Keratinocyte (primary cell): ENCODE measurements at regions not wholly inside any gene's neighbourhood (a gene's known extent, or its start where the extent isn't known, plus 50 kb on each side); places are given as distances from the start of the nearest gene placed in this dataset.

Experiments
- DNase-seq: peaks from one replicate; pipeline ENCODE4 v3.0.0-alpha.2; 2011; ENCODE audit warnings: low read depth, missing footprints, low spot score
- FAIRE-seq: peaks from 2 replicates; lab custom pipeline; 2011; peaks lifted over from hg19 to GRCh38; lab: Jason Lieb, UNC
- H2AFZ ChIP-seq: 2 replicates; pipeline ENCODE4 v1.6.0; 2012; ENCODE audit warnings: low read length, control low read depth, inconsistent platforms; ENCODE audit not compliant: control insufficient read depth
- H3K27ac ChIP-seq: 2 replicates; pipeline ENCODE4 v1.5.1; 2011; ENCODE audit warnings: low read length; ENCODE audit not compliant: control insufficient read depth, insufficient read depth
- H3K27me3 ChIP-seq: 3 replicates; pipeline ENCODE4 v1.6.0; 2011; ENCODE audit warnings: low read length; ENCODE audit not compliant: control insufficient read depth, insufficient read depth; ENCODE audit errors: extremely low read depth
- H3K36me3 ChIP-seq, 2 experiments: 2 replicates in 1 of 2; 3 replicates in 1 of 2; pipeline ENCODE4 v1.5.1; 2011; ENCODE audit warnings: low read length in 2 of 2, mild to moderate bottlenecking in 1 of 2; ENCODE audit not compliant: control insufficient read depth in 2 of 2, insufficient read depth in 2 of 2; ENCODE audit errors: extremely low read depth in 1 of 2
- H3K4me1 ChIP-seq: 3 replicates; pipeline ENCODE4 v1.5.1; 2011; ENCODE audit warnings: low read length; ENCODE audit not compliant: control insufficient read depth, insufficient read depth; ENCODE audit errors: extremely low read depth
- H3K4me2 ChIP-seq: 3 replicates; pipeline ENCODE4 v1.6.0; 2011; ENCODE audit warnings: low read depth, low read length; ENCODE audit not compliant: control insufficient read depth, insufficient read depth; ENCODE audit errors: extremely low read depth
- H3K4me3 ChIP-seq, 3 experiments: fragments of 200-600 bp in 1 of 3; sonication (generic) in 1 of 3; 2 replicates in 2 of 3; 3 replicates in 1 of 3; pipeline ENCODE4 v1.5.1; 2011 to 2016; ENCODE audit warnings: low read length in 3 of 3, mild to moderate bottlenecking in 3 of 3, control low read depth in 2 of 3, inconsistent platforms in 1 of 3, low read depth in 1 of 3, mixed read lengths in 1 of 3, mixed run types in 1 of 3, moderate library complexity in 1 of 3; ENCODE audit not compliant: control insufficient read depth in 2 of 3, insufficient read depth in 2 of 3; ENCODE audit errors: extremely low read depth in 1 of 3
- H3K79me2 ChIP-seq: 2 replicates; pipeline ENCODE4 v1.6.0; 2012; ENCODE audit warnings: low read length; ENCODE audit not compliant: control insufficient read depth, insufficient read depth
- H3K9ac ChIP-seq: 3 replicates; pipeline ENCODE4 v1.6.0; 2011; ENCODE audit warnings: low read length; ENCODE audit not compliant: control insufficient read depth, insufficient read depth; ENCODE audit errors: extremely low read depth
- H3K9me1 ChIP-seq: 3 replicates; pipeline ENCODE4 v1.6.0; 2011; ENCODE audit warnings: low read length; ENCODE audit not compliant: control insufficient read depth, insufficient read depth; ENCODE audit errors: extremely low read depth
- H3K9me3 ChIP-seq: 2 replicates; pipeline ENCODE4 v1.5.1; 2012; ENCODE audit warnings: low read depth, low read length; ENCODE audit not compliant: control insufficient read depth
- H4K20me1 ChIP-seq: 3 replicates; pipeline ENCODE4 v1.6.0; 2011; ENCODE audit warnings: low read length; ENCODE audit not compliant: control insufficient read depth, insufficient read depth; ENCODE audit errors: extremely low read depth
- EZH2 ChIP-seq: IDR thresholded peaks from one replicate; pipeline ENCODE4 v1.6.1; 2012; ENCODE audit warnings: inconsistent platforms, mild to moderate bottlenecking, low read length, moderate library complexity
- dilution Hi-C: fragments of 300-500 bp; cut with MboI; formaldehyde crosslinking; loops from one replicate; pipeline ENCODE4 v1.7.0; 2020; ENCODE audit warnings: low sequenced_read_pairs; ENCODE audit not compliant: extremely low pct_ligation_motif_present
- TF ChIP-seq, protein P1 (sequence below), 3 experiments: IDR thresholded peaks in 1 of 3; conservative IDR thresholded peaks in 1 of 3; optimal IDR thresholded peaks in 1 of 3; 2 replicates in 2 of 3; 3 replicates in 1 of 3; pipeline versions ENCODE3 to v1.5.1; 2011; ENCODE audit warnings: low read length in 3 of 3, mild to moderate bottlenecking in 3 of 3, moderate library complexity in 2 of 3, control low read depth in 1 of 3, inconsistent platforms in 1 of 3; ENCODE audit not compliant: insufficient read depth in 2 of 3; ENCODE audit errors: extremely low read depth in 1 of 3

GRCh38 chr1:8162168-8162567 lies 136.1 kb upstream of the ERRFI1 start:
- dilution Hi-C loops, result no loop called here
- no peaks in the 10 kb centered on the region for H3K36me3 ChIP-seq
- no peak for FAIRE-seq

DNA sequence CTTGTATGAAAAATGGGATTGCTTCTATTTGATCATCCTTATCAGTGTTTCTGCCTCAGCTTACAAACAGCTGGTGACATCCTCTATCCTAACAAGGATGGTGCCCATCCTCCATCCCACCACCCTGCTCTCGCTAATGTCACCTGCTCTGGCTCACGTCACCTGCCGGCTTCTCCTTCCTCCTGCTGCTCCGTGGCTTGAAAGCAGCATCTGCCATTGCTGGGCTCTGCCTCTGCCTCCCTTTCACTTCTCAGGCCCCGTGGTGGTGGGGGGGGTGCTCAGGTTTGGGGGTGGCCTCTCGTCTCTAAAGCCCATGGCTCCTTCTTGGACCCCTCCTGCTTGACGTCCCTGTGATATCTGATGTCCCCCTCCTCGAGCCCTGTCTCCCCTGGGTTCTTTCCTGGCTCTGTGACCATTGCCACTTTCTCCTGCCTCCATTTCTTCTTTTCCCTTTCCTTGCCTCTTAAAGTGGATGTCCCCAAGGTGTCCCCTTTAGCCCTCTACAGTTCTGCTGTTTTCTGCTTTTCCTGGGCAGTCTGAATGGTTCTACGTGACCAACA lies 135.5 kb upstream of the ERRFI1 start:
- FAIRE-seq (no peak), DNase-seq (no peak)
- Histone ChIP-seq H3K4me3 (no peak overlapping the region), H2AFZ (no peak overlapping the region), H3K79me2 (no peaks in the 10 kb centered on the region), H3K27me3 (no peaks in the 10 kb centered on the region), H3K27ac (no peak overlapping the region), H3K4me1 (no peaks in the 10 kb centered on the region), H3K36me3 (no peaks in the 10 kb centered on the region), H3K9me3 (no peaks in the 10 kb centered on the region), H3K9ac (no peak overlapping the region), H3K4me2 (no peak overlapping the region), H3K9me1 (no peaks in the 10 kb centered on the region), H4K20me1 (no peaks in the 10 kb centered on the region)
- TF ChIP-seq, protein P1, sequence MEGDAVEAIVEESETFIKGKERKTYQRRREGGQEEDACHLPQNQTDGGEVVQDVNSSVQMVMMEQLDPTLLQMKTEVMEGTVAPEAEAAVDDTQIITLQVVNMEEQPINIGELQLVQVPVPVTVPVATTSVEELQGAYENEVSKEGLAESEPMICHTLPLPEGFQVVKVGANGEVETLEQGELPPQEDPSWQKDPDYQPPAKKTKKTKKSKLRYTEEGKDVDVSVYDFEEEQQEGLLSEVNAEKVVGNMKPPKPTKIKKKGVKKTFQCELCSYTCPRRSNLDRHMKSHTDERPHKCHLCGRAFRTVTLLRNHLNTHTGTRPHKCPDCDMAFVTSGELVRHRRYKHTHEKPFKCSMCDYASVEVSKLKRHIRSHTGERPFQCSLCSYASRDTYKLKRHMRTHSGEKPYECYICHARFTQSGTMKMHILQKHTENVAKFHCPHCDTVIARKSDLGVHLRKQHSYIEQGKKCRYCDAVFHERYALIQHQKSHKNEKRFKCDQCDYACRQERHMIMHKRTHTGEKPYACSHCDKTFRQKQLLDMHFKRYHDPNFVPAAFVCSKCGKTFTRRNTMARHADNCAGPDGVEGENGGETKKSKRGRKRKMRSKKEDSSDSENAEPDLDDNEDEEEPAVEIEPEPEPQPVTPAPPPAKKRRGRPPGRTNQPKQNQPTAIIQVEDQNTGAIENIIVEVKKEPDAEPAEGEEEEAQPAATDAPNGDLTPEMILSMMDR (optimal IDR thresholded peaks at IDR 0.05 in 1 of 3, IDR thresholded peaks at IDR 0.05 in 1 of 3, conservative IDR thresholded peaks at IDR 0.05 in 1 of 3; ENCODE audit: extremely low read depth in 1 of 3, insufficient read depth in 2 of 3, low read length in 3 of 3), result no peak
- no peak for TF ChIP-seq EZH2
- dilution Hi-C loops, result no loop called here

More at GRCh38 chr1:8162168-8162567, 136.1 kb upstream of the ERRFI1 start:
- Histone ChIP-seq H3K27ac (no peak overlapping the region), H2AFZ (no peak overlapping the region), H3K9me1 (no peaks in the 10 kb centered on the region), H3K27me3 (no peaks in the 10 kb centered on the region), H4K20me1 (no peaks in the 10 kb centered on the region), H3K79me2 (no peaks in the 10 kb centered on the region), H3K9ac (no peak overlapping the region), H3K4me3 (no peak overlapping the region), H3K4me1 (peaks cover 3% of the 10 kb centered on the region), H3K4me2 (no peak overlapping the region), H3K9me3 (no peaks in the 10 kb centered on the region)
- no peak for DNase-seq
- TF ChIP-seq, protein P1 (optimal IDR thresholded peaks at IDR 0.05 in 1 of 3, IDR thresholded peaks at IDR 0.05 in 1 of 3, conservative IDR thresholded peaks at IDR 0.05 in 1 of 3; ENCODE audit: extremely low read depth in 1 of 3, insufficient read depth in 2 of 3, low read length in 3 of 3), result no peak
- no peak for TF ChIP-seq EZH2
